LNCAP (cell line): ENCODE measurements at regions not wholly inside any gene's neighbourhood (a gene's known extent, or its start where the extent isn't known, plus 50 kb on each side); places are given as distances from the start of the nearest gene placed in this dataset.

Experiments
- TF ChIP-seq, protein P1 (sequence below): fragments of 450-650 bp; IDR thresholded peaks from 2 replicates; pipeline ENCODE4 v1.5.1; 2017; ENCODE audit warnings: mild to moderate bottlenecking

DNA sequence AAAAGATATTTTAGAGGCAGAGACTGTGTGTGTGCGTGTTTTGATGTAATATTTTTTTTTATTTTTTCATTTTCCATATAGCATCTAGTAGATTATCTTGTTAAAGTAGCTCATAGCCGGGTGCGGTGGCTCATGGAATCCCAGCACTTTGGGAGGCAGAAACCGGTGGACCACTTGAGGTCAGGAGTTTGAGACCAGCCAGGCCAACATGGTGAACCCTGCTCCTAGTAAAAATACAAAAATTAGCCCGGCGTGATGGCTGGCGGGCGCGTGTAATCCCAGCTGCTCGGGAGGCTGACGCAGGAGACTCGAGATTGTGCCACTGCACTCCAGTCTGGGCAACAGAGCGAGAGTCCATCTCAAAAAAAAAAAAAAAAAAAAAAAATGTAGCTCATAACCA, 1481.2 kb upstream of the CADM2 start:
- TF ChIP-seq, protein P1, sequence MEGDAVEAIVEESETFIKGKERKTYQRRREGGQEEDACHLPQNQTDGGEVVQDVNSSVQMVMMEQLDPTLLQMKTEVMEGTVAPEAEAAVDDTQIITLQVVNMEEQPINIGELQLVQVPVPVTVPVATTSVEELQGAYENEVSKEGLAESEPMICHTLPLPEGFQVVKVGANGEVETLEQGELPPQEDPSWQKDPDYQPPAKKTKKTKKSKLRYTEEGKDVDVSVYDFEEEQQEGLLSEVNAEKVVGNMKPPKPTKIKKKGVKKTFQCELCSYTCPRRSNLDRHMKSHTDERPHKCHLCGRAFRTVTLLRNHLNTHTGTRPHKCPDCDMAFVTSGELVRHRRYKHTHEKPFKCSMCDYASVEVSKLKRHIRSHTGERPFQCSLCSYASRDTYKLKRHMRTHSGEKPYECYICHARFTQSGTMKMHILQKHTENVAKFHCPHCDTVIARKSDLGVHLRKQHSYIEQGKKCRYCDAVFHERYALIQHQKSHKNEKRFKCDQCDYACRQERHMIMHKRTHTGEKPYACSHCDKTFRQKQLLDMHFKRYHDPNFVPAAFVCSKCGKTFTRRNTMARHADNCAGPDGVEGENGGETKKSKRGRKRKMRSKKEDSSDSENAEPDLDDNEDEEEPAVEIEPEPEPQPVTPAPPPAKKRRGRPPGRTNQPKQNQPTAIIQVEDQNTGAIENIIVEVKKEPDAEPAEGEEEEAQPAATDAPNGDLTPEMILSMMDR: no peak

DNA sequence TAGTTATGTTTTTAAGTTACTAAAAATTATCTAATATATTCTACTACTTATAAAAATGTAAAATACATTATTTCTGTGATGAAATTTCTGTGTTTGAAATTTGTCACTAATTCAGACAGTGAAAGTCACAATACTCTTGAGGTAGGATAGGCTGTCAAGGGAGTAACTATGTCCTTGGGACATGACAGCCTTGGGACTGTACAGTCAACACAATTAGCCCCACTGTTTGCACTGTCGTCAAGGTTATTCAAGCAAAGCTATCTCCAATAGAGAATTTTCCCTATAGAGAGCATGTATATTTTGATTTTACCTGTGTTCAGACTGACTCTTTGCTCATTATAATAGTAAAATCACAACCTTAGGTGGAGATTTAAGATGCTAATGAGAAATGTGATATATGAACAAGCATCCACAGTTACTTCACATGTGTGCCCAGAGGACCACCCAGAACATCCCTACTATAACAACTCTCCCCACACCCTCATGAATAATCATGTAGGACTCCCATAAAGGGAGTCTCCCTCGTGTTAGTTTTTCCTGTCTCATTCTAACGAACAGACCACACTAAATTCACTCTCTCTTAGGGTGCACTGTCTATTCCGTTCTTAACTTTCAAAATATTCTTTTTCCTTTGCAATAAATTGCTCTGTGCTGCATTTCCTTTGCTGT, 1476.3 kb upstream of the CADM2 start:
- TF ChIP-seq, protein P1: no peak

DNA sequence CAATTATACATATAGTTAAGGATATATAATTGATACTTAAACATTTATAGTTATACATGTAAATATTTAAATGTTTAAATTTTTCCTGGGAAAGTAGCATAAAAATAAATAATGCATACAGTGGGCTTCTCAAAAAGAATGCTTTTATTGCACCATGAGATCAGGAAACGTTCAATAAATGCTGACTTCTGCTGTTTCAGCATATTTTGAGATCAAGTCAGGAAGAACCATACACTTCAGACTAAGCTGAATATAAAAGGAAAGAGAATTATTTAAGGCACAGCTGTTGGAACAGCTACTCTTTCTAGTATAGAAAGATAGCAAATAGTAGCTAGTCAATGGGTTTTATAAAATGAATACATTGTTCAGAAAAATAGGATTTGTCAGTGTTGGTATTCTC, 1462.3 kb upstream of the CADM2 start:
- TF ChIP-seq, protein P1: no peak

DNA sequence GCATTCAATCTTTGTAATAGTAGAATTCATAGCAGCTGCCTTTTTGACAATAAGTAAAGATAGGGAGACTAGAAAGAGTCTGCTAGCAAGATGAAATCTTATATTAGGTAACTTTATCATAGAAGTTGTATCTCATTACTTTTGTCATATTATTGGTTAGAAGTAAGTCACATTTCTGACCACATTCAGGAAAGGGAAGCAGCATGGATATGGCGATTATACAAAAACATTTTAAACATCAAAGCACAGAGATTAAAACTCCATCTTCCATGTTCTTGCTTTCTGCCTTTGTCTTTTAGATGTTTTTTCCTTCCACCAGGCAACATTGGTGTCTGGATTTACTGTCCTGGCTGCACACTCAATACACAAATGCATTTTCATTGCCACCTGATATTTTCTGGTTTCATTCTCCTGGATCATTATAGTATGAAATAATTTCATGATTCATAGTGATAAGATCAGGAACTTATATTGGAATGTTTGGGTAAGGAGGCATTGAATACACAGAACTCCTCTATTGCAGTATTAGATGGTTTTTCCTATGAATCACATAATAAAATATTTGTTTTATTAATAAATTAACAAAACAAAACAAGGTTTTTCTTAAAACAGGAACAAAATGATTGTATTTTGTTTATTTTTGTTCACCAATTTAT, 1460.3 kb upstream of the CADM2 start:
- TF ChIP-seq, protein P1: no peak

DNA sequence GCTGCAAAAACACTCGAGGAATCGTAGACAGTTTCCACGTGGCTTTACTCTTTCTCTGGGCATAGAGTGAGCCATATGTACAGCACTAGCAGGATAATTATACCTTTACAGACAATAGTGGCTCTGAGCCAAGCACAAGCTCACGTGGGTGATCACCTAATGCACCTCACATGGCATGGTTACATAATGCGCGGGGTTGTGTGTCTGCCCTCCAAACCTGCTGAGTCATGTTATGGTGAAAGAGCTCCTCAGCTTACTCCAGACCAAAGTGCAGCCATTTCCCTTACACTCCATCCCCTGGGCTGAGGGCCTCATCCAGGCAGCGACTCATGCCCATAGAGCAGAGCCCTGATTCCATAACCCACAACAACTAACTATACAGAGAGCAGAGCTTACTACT, 1458.4 kb upstream of the CADM2 start:
- TF ChIP-seq, protein P1: no peak

DNA sequence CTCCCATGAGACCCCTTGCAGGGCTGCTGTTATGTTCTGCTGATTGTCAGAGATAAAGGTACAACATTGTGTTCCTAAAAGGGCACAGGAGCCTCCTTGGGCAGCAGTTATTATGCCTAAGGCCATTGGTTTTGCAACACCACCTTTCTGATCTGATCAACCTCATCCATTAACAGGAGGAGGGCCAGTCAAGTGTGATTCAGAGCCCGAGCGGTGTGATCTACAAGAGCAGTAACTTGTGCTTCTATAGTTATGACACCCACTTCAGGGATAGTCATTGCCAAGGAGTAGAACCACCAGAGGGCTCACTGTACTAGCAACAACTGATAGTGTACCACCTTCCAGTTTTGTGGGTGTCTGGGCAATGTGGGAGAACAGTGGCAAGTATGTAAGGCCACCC, 1457.9 kb upstream of the CADM2 start:
- TF ChIP-seq, protein P1: no peak

DNA sequence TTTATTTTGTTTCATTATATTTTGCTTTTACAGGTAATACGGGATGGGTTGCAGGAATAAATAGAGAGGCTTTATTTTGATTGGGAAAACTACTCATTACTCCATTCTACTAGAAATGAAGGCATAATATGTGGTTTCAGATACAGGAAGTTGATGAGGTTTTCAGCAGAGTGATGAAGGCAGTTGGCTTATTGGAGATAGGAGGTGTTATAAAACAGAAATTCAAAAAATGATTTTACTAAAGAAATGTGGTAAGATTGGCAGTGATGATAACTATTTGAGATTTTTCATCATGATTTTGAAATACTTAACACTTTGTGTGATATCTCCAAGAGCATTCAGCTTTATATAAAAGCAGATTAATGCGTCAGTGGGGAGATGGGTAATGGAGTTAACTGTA, 1445.7 kb upstream of the CADM2 start:
- TF ChIP-seq, protein P1: no peak
